H1 (cell line): ENCODE measurements at regions not wholly inside any gene's neighbourhood (a gene's known extent, or its start where the extent isn't known, plus 50 kb on each side); places are given as distances from the start of the nearest gene placed in this dataset.

Experiments used
- CTCF ChIA-PET: fragments of 300-600 bp; sonication (Branson Sonifier 250); formaldehyde crosslinking; loops from one replicate; lab custom pipeline; 2021; ENCODE audit not compliant: partially characterized antibody; lab: Charles Lee
- POLR2A ChIA-PET: fragments of 300-600 bp; sonication (Branson Sonifier 250); formaldehyde crosslinking; loops from one replicate; lab custom pipeline; 2021; ENCODE audit warnings: inconsistent platforms; ENCODE audit not compliant: partially characterized antibody; lab: Charles Lee
- DNase-seq, 2 experiments: peaks; one replicate each; pipeline versions ENCODE4 v3.0.0 to v3.0.0-alpha.2; 2010 to 2022; ENCODE audit warnings: low spot score in 2 of 2, low read depth in 1 of 2, mixed read lengths in 1 of 2
- FAIRE-seq: peaks from 2 replicates; lab custom pipeline; 2011; peaks lifted over from hg19 to GRCh38; lab: Jason Lieb, UNC
- H2AFZ ChIP-seq: 2 replicates; pipeline ENCODE4 v1.8.1; 2012; ENCODE audit warnings: low read length, inconsistent platforms
- H2AK5ac ChIP-seq: 2 replicates; pipeline ENCODE4 v1.6.1; 2013; ENCODE audit warnings: low read depth, low read length
- H2BK120ac ChIP-seq: replicated peaks from 2 replicates; pipeline ENCODE3; 2013; ENCODE audit warnings: low read depth, low read length, inconsistent platforms
- H2BK12ac ChIP-seq: 2 replicates; pipeline ENCODE4 v1.6.1; 2013; ENCODE audit warnings: low read depth, low read length
- H2BK15ac ChIP-seq: 2 replicates; pipeline ENCODE4 v1.6.1; 2013; ENCODE audit warnings: low read length
- H2BK20ac ChIP-seq: 2 replicates; pipeline ENCODE4 v1.6.1; 2013; ENCODE audit warnings: low read length
- H2BK5ac ChIP-seq: 2 replicates; pipeline ENCODE4 v1.6.1; 2013; ENCODE audit warnings: low read depth, low read length
- H3K14ac ChIP-seq: 2 replicates; pipeline ENCODE4 v1.6.1; 2013; ENCODE audit warnings: inconsistent platforms; ENCODE audit not compliant: insufficient read length
- H3K18ac ChIP-seq: 2 replicates; pipeline ENCODE4 v1.6.1; 2013; ENCODE audit warnings: low read length; ENCODE audit errors: extremely low read depth
- H3K23ac ChIP-seq: 2 replicates; pipeline ENCODE4 v1.6.1; 2013; ENCODE audit warnings: inconsistent platforms; ENCODE audit not compliant: insufficient read length
- H3K23me2 ChIP-seq: 2 replicates; pipeline ENCODE4 v1.6.1; 2013; ENCODE audit warnings: low read depth, low read length
- H3K27ac ChIP-seq: 2 replicates; pipeline ENCODE4 v1.6.1; 2011; ENCODE audit warnings: low read depth, low read length, inconsistent platforms
- H3K27me3 ChIP-seq, 4 experiments: replicated peaks in 1 of 4; 1 replicate in 1 of 4; 2 replicates in 3 of 4; pipeline versions ENCODE4 v1.6.1 to v1.8.1; 2011 to 2013; ENCODE audit warnings: low read length in 3 of 4, mild to moderate bottlenecking in 3 of 4, inconsistent platforms in 2 of 4, mixed read lengths in 2 of 4, moderate library complexity in 1 of 4; ENCODE audit not compliant: control insufficient read depth in 3 of 4, insufficient read depth in 3 of 4; ENCODE audit errors: extremely low read depth in 1 of 4
- H3K36me3 ChIP-seq, 4 experiments: 2 replicates each; pipeline versions ENCODE4 v1.6.1 to v1.8.1; 2011 to 2013; ENCODE audit warnings: mild to moderate bottlenecking in 4 of 4, low read length in 3 of 4, moderate library complexity in 2 of 4, control low read depth in 1 of 4, inconsistent platforms in 1 of 4; ENCODE audit not compliant: insufficient read depth in 4 of 4, control insufficient read depth in 2 of 4
- H3K4ac ChIP-seq: replicated peaks from 2 replicates; pipeline ENCODE3; 2013; ENCODE audit warnings: low read length, low read depth, mixed read lengths, inconsistent platforms; ENCODE audit not compliant: insufficient read length
- H3K4me1 ChIP-seq, 4 experiments: replicated peaks in 1 of 4; 1 replicate in 1 of 4; 2 replicates in 3 of 4; pipeline versions ENCODE4 v1.6.1 to v1.8.1; 2011 to 2013; ENCODE audit warnings: low read length in 3 of 4, inconsistent platforms in 2 of 4, mixed read lengths in 1 of 4; ENCODE audit not compliant: insufficient read depth in 4 of 4, control insufficient read depth in 3 of 4
- H3K4me2 ChIP-seq, 2 experiments: 2 replicates each; pipeline versions ENCODE4 v1.6.1 to v1.8.1; 2011 to 2013; ENCODE audit warnings: low read depth in 2 of 2, low read length in 2 of 2, control low read depth in 1 of 2, inconsistent platforms in 1 of 2, mild to moderate bottlenecking in 1 of 2; ENCODE audit not compliant: insufficient read depth in 1 of 2
- H3K4me3 ChIP-seq, 4 experiments: fragments of 200-600, 300-600 bp in 1 of 4; sonication (generic), shearing (Covaris generic), sonication (Bioruptor Twin) in 1 of 4; 2 replicates each; pipeline versions ENCODE4 v1.5.1 to v1.8.1; 2011 to 2016; ENCODE audit warnings: low read length in 4 of 4, low read depth in 3 of 4, control low read depth in 2 of 4, inconsistent platforms in 2 of 4, mild to moderate bottlenecking in 2 of 4, mixed read lengths in 1 of 4, moderate library complexity in 1 of 4; ENCODE audit not compliant: insufficient read depth in 2 of 4; ENCODE audit errors: extremely low read depth in 1 of 4
- H3K56ac ChIP-seq: replicated peaks from 2 replicates; pipeline ENCODE3; 2013; ENCODE audit warnings: low read depth, mild to moderate bottlenecking, mixed read lengths, low read length, inconsistent platforms; ENCODE audit not compliant: insufficient read length
- H3K79me1 ChIP-seq: 2 replicates; pipeline ENCODE4 v1.6.1; 2013; ENCODE audit warnings: low read depth, low read length, control low read depth
- H3K79me2 ChIP-seq, 2 experiments: 2 replicates each; pipeline versions ENCODE4 v1.6.1 to v1.8.1; 2012 to 2013; ENCODE audit warnings: low read length in 2 of 2, mild to moderate bottlenecking in 2 of 2, inconsistent platforms in 1 of 2; ENCODE audit not compliant: insufficient read depth in 2 of 2, control insufficient read depth in 1 of 2
- H3K9ac ChIP-seq, 4 experiments: replicated peaks in 1 of 4; 1 replicate in 1 of 4; 2 replicates in 3 of 4; pipeline versions ENCODE4 v1.6.1 to v1.8.1; 2011 to 2013; ENCODE audit warnings: low read depth in 3 of 4, low read length in 3 of 4, control low read depth in 2 of 4, mild to moderate bottlenecking in 2 of 4, moderate library complexity in 2 of 4, inconsistent platforms in 1 of 4; ENCODE audit errors: extremely low read depth in 1 of 4
- H3K9me3 ChIP-seq, 2 experiments: 2 replicates each; pipeline versions ENCODE4 v1.6.1 to v1.8.1; 2012 to 2013; ENCODE audit warnings: mild to moderate bottlenecking in 2 of 2, moderate library complexity in 2 of 2, control low read depth in 1 of 2, inconsistent platforms in 1 of 2, low read depth in 1 of 2, low read length in 1 of 2, mixed read lengths in 1 of 2; ENCODE audit not compliant: insufficient read depth in 2 of 2
- H4K20me1 ChIP-seq, 2 experiments: replicated peaks in 1 of 2; 2 replicates each; pipeline versions ENCODE3 to v1.8.1; 2011 to 2013; ENCODE audit warnings: inconsistent platforms in 2 of 2, low read length in 2 of 2, mild to moderate bottlenecking in 1 of 2; ENCODE audit not compliant: insufficient read depth in 2 of 2, control insufficient read depth in 1 of 2
- H4K5ac ChIP-seq: 2 replicates; pipeline ENCODE4 v1.6.1; 2013; ENCODE audit warnings: low read length, low read depth, mixed read lengths, inconsistent platforms; ENCODE audit not compliant: insufficient read length
- H4K8ac ChIP-seq: 2 replicates; pipeline ENCODE4 v1.8.0; 2013; ENCODE audit warnings: mild to moderate bottlenecking, moderate library complexity, low read length, inconsistent platforms; ENCODE audit not compliant: insufficient read depth; ENCODE audit errors: extremely low read depth
- H4K91ac ChIP-seq: replicated peaks from 2 replicates; pipeline ENCODE3; 2013; ENCODE audit warnings: low read length, mixed read lengths, inconsistent platforms; ENCODE audit not compliant: insufficient read length
- KDM4A ChIP-seq: IDR thresholded peaks from one replicate; pipeline ENCODE4 v1.7.1; 2012; ENCODE audit warnings: low read depth, mild to moderate bottlenecking, moderate library complexity, low read length, inconsistent platforms; ENCODE audit not compliant: severe bottlenecking
- KDM5A ChIP-seq: fragments of 200-600 bp; IDR thresholded peaks from 2 replicates; pipeline ENCODE4 v1.7.1; 2012; ENCODE audit warnings: mild to moderate bottlenecking, low read length, inconsistent platforms, mixed read lengths
- POLR2AphosphoS5 ChIP-seq: IDR thresholded peaks from 2 replicates; pipeline ENCODE4 v1.6.1; 2011; ENCODE audit warnings: low read depth, low read length
- TAF7 ChIP-seq: optimal IDR thresholded peaks from 2 replicates; pipeline ENCODE3; 2011; ENCODE audit warnings: low read depth, mild to moderate bottlenecking, inconsistent platforms, low read length, moderate library complexity, borderline replicate concordance
- TCF12 ChIP-seq: IDR thresholded peaks from 2 replicates; pipeline ENCODE4 v1.6.1; 2011; ENCODE audit warnings: low read depth, mild to moderate bottlenecking, low read length
- WGBS, 2 experiments: shearing (Covaris generic) in 1 of 2; methylation state at CpG; one replicate each; pipeline versions ENCODE4 v1.1.6 to v1.1.7; 2013 to 2015; ENCODE audit warnings: low lambda C conversion rate in 2 of 2, mixed read lengths in 2 of 2, inconsistent platforms in 1 of 2, low coverage in 1 of 2, missing lambda C conversion rate in 1 of 2; ENCODE audit not compliant: insufficient replicate concordance in 2 of 2, insufficient coverage in 1 of 2, insufficient read length in 1 of 2; ENCODE audit errors: extremely low coverage in 1 of 2, missing lambda C conversion rate in 1 of 2; 5-methylcytosine and 5-hydroxymethylcytosine counted together

DNA sequence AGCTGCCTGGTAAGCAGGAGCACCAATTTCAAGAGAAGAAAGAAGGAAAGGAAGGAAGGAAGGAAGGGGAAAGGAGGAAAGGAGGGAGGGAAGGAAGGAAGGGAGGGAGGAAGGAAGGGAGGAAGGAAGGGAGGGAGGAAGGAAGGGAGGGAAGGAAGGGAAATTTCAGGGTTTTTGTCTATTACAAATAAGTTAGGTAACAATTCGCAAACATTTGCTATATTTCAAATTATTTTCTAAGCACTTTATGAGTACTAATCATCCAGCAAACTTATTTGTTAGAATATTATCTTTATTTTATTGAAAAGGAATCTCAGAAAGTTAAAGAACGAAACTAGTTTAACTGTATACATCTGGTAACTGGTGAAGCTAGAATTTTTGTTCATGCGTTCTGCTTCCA is 921.7 kb downstream of the TBL1XR1 start:
- no peak overlapping the region for H4K5ac ChIP-seq
- H3K23me2 ChIP-seq, result no peaks in the 10 kb centered on the region; the same call in 1 of the 2 replicates
- no peak overlapping the region for H2BK20ac ChIP-seq
- H2BK12ac ChIP-seq, result no peak overlapping the region
- no peak overlapping the region for H3K4me3 ChIP-seq
- no peak overlapping the region for H3K18ac ChIP-seq
- H3K4me2 ChIP-seq, result no peak overlapping the region
- H2AFZ ChIP-seq, result no peak overlapping the region
- H3K14ac ChIP-seq, result no peak overlapping the region
- H4K8ac ChIP-seq, result no peak overlapping the region
- H3K27ac ChIP-seq, result no peak overlapping the region
- no peak overlapping the region for H3K4ac ChIP-seq
- no peak overlapping the region for H3K23ac ChIP-seq
- H3K27me3 ChIP-seq, result peaks cover 0 to 1% (median 0%) of the 10 kb centered on the region in 4 experiments; a peak in 1 of 7 replicates
- H2BK5ac ChIP-seq, result no peak overlapping the region
- FAIRE-seq (no peak), DNase-seq (no peak)
- no peak overlapping the region for H2BK15ac ChIP-seq
- TF ChIP-seq TCF12, result no peak
- TF ChIP-seq KDM4A, result no peak
- no peak for TF ChIP-seq KDM5A
- TF ChIP-seq TAF7, result no peak
- no peak for TF ChIP-seq POLR2AphosphoS5
- WGBS, 2 experiments, result 87% methylated on average over 3 of the region's 3 CpGs; no CpG with 5 or more reads in 1 of the 2 experiments
- no peaks in the 10 kb centered on the region for H3K9me3 ChIP-seq
- H4K20me1 ChIP-seq, result no peaks in the 10 kb centered on the region
- H3K79me2 ChIP-seq, result no peaks in the 10 kb centered on the region
- H3K4me1 ChIP-seq, result no peaks in the 10 kb centered on the region
- no peak overlapping the region for H2BK120ac ChIP-seq
- ChIA-PET POLR2A (interaction anchor here (0.5 to 1.7 kb wide), 4 partner anchors 9 to 1129 kb away, joined by 3 to 6 read pairs (median 3); no protein-coding TSS in a partner anchor), CTCF (interaction anchor here (0.6 to 1.7 kb wide), 3 partner anchors 16 to 295 kb away, joined by 3 to 5 read pairs (median 3); no protein-coding TSS in a partner anchor)
- H3K36me3 ChIP-seq, result no peaks in the 10 kb centered on the region; a peak in 1 of 8 replicates
- no peak overlapping the region for H3K56ac ChIP-seq
- no peak overlapping the region for H3K9ac ChIP-seq
- H2AK5ac ChIP-seq, result no peak overlapping the region
- H4K91ac ChIP-seq, result no peak overlapping the region
- no peaks in the 10 kb centered on the region for H3K79me1 ChIP-seq
